GM21576 (cell line): ENCODE measurements at regions not wholly inside any gene's neighbourhood (a gene's known extent, or its start where the extent isn't known, plus 50 kb on each side); places are given as distances from the start of the nearest gene placed in this dataset.

ENCODE experiments used
- ATAC-seq: cut with Tn5 transposase; IDR thresholded peaks from one replicate; pipeline ENCODE4 v1.9.1; 2021; ENCODE audit warnings: mild to moderate bottlenecking, moderate library complexity; ENCODE audit not compliant: unreplicated experiment

DNA sequence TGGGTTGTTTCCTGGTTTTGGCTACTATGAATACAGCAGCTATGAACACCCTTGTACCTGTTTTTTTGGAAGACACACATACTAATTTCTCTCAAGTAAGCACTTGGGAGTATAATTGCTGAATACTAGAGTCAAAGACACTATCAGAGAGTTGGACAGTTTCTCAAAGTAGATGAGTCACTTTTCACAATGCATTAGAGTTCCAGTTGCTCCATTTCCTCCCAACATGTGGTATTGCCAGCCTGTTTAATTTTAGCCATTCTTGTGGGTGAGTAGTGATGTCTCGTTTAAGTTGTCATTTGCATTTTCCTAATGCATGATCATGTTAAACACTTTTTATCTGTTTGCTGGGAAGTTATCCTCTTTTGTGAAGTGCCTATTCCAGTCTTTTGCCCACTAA, 81.6 kb upstream of the GDNF start:
- no peak for ATAC-seq

DNA sequence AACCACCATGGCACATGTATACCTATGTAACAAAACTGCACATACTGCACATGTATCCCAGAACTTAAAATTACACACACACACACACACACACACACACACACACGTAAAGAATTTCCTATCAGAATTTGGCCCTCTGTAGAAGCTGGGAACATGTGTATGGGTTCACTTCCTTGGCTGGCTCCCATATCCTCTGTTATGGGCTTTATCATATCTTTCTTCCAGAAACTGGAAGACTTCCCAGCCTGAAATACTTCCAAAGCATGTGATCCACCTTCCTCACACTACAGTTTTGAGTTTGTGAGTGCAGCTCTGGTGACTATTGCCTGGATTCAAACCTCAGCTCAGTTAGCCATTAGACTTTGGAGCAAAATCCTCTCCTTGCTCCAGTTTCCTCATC, 78.6 kb upstream of the GDNF start:
- no peak for ATAC-seq

- ATAC-seq = no peak
These were observed 76.7 kb upstream of the GDNF start for GRCh38 chr5:37916525-37916924.

GRCh38 chr5:37915097-37915736, 75.4 kb upstream of the GDNF start:
- no peak for ATAC-seq

- ATAC-seq = peak; percentile 86
These were observed 69.9 kb upstream of the GDNF start for GRCh38 chr5:37909610-37910266.

GRCh38 chr5:37906416-37906815, 66.6 kb upstream of the GDNF start:
- no peak for ATAC-seq

DNA sequence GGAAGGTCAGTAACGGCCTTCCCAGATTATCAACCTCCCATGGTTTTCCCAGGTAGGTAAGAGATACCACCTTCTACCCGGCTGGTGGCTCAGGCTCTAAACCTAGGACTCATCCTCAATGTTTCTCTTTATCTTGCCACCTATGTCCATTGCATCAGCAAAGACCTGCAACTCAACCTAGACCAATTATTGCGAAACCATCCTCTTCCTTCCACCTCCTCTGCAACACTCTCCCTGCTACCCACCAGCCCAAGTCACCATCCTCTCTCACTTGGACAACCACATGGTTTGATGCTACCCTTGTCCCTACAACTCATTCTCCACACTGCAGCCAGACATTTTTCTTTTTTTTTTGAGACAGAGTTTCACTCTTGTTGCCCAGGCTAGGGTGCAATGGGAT, 65.4 kb upstream of the GDNF start:
- ATAC-seq = no peak

DNA sequence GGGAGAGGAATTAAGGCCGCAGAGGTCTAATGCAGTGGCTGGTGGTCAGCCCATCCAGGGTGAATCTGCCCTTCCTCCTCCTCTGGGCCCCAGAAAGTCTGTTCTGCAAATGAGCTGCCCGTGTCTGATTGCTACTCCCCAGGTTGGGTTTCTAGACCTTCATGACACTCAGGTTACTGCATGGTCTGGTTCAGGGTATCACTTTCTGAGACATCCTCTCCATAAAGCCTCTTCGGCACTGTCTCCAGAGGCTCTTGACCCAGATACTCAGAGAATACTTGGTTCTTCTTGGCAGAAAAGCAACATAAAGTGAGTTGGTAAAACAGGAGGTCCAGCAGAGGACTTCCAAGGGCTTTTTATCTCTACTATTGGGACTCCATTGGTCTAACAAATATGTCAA, 62.5 kb upstream of the GDNF start:
- ATAC-seq = no peak

DNA sequence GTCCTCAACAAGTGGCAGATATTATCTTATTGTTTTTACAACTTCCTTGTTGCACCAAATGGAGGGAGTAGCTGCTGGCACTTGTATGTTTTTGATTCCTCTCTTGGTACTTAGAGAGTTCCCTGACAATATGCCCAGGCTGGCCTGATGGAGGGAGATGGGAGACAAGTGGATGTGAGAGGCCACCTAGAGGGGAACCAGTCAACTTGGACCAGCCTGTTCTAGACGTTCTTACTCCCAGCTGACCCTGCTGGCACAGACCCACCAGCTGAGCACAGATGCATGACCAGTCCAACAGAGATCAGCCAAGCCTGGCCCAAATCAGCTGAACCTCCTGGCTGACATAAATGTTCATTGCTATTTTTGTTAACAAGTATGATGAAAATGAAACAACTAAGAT, 60.9 kb upstream of the GDNF start:
- no peak for ATAC-seq

GRCh38 chr5:37899037-37899436, 59.2 kb upstream of the GDNF start:
- ATAC-seq = no peak

GRCh38 chr5:37896159-37896558, 56.3 kb upstream of the GDNF start:
- ATAC-seq = no peak

DNA sequence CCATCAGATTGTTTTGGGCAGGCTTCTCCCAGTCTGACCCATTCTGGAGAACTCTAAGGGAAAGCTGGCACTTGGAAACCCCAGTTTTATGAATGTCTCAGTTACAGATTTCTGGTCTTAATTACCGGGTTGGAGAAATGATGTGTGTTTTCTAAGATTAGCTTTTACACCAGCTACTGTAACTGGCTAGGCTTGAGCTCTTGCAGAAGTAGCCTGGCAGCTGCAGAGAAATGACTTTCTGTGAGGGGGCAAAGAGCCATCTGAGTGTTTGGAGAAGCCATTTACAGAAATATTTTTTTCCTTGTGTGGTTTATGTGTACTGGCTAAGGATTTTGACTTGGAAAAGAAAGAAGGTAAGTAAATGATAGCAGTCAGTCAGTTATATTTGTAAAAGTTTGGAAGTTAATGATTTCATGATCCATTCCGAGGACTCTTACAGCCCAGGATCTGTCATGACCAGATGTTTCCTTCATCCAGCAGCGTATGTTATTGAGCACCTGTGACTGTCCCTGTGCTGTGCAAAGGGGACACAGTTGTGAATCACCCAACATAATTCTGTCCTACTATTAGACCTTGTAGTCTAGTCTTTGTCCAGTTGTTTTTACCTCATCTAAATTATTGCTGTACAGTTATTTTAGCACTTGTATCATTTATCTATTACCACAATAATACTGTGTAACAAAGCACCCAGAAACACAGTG, 53.7 kb upstream of the GDNF start:
- no peak for ATAC-seq

GRCh38 chr5:37892586-37892985, 52.7 kb upstream of the GDNF start:
- ATAC-seq = no peak

- ATAC-seq = no peak
These were observed 52.0 kb upstream of the GDNF start for GRCh38 chr5:37891832-37892231.

DNA sequence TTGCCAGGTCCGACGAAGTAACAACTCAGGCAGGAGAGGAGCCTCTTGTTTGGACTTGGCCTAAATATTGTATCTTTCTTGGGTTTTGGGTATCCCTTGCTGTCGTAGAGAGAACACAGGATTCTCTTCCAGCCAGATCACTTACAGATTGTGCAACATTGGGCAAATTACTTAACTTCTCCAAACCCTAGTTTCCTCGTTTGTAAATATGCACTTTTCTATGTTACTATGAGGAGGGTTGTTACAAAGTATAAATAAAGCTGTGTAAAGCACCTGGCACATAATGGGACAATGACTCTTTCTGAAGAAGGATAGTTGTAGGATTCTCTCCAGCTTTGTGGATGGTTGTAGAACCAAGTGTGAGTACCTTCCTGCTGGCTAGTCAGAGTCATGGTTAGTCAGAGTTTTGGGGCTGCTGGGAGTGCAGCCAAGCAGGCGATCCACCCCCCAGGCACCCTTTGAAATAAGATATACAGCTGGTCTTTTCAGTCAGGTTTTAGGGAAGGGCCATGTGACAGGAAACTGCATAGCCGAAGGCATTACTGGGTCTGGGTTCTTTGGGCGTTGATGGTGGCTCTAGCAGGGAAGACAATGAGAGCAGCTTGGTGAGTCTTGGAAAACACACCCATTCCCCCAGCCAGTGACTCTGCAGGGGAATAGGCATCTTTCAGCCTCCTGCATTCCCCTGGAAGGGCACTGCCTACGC, 49.9 kb upstream of the GDNF start:
- no peak for ATAC-seq
